B cell (primary cell): ENCODE measurements at regions not wholly inside any gene's neighbourhood (a gene's known extent, or its start where the extent isn't known, plus 50 kb on each side); places are given as distances from the start of the nearest gene placed in this dataset.

ENCODE experiments used
- ATAC-seq: fragments of 200-7000 bp; cut with Tn5 transposase; one replicate; pipeline ENCODE4 v1.10.0; 2021; ENCODE audit warnings: low read depth, mild to moderate bottlenecking, moderate number of reproducible peaks, moderate library complexity
- CTCF ChIA-PET: fragments of 350-600 bp; sonication (Branson Sonifier 250); formaldehyde crosslinking; loops from one replicate; lab custom pipeline; 2021; ENCODE audit warnings: antibody characterized with exemption, inconsistent platforms; lab: Charles Lee
- POLR2A ChIA-PET: fragments of 350-600 bp; sonication (Branson Sonifier 250); formaldehyde crosslinking; loops from one replicate; lab custom pipeline; 2021; ENCODE audit warnings: antibody characterized with exemption; lab: Charles Lee
- DNase-seq: peaks from one replicate; pipeline ENCODE4 v3.0.0; 2013
- H2AFZ ChIP-seq: 2 replicates; pipeline ENCODE4 v1.6.1; 2012; ENCODE audit warnings: mild to moderate bottlenecking, low read depth, low read length; ENCODE audit not compliant: insufficient read depth, poor library complexity, severe bottlenecking
- H3K27ac ChIP-seq, 2 donors: 1 replicate in 1 of 2; 2 replicates in 1 of 2; pipeline ENCODE4 v1.5.1; 2012 to 2013; ENCODE audit warnings: low read length in 2 of 2, mild to moderate bottlenecking in 2 of 2, moderate library complexity in 1 of 2
- H3K27me3 ChIP-seq, 4 experiments: fragments of 200-600 bp in 1 of 4; sonication (generic) in 1 of 4; replicated peaks in 1 of 4; 1 replicate in 2 of 4; 2 replicates in 2 of 4; pipeline versions ENCODE4 v1.6.1 to v1.7.0; 2013 to 2016; ENCODE audit warnings: low read length in 3 of 4, mild to moderate bottlenecking in 2 of 4, mixed read lengths in 1 of 4, moderate library complexity in 1 of 4; ENCODE audit not compliant: insufficient read depth in 4 of 4, control insufficient read depth in 3 of 4; ENCODE audit errors: control extremely low read depth in 1 of 4
- H3K36me3 ChIP-seq, 2 experiments: replicated peaks in 1 of 2; 1 replicate in 1 of 2; 2 replicates in 1 of 2; pipeline versions ENCODE4 v1.6.1 to v1.7.1; 2013; ENCODE audit warnings: low read length in 1 of 2; ENCODE audit not compliant: insufficient read depth in 2 of 2, control insufficient read depth in 1 of 2; ENCODE audit errors: control extremely low read depth in 1 of 2, extremely low read depth in 1 of 2
- H3K4me1 ChIP-seq, 2 donors: fragments of 200-600 bp in 1 of 2; sonication (generic) in 1 of 2; 1 replicate in 1 of 2; 2 replicates in 1 of 2; pipeline versions ENCODE4 v1.5.1 to v1.6.1; 2013 to 2017; ENCODE audit warnings: low read length in 2 of 2; ENCODE audit not compliant: control insufficient read depth in 2 of 2, insufficient read depth in 2 of 2
- H3K4me2 ChIP-seq: replicated peaks from 2 replicates; pipeline ENCODE3; 2012; ENCODE audit warnings: mild to moderate bottlenecking, low read depth, low read length; ENCODE audit not compliant: poor library complexity, severe bottlenecking
- H3K4me3 ChIP-seq, 5 experiments: fragments of 200-600 bp in 1 of 5; sonication (generic) in 1 of 5; 1 replicate in 3 of 5; 2 replicates in 2 of 5; pipeline versions ENCODE4 v1.5.1 to v1.7.0; 2011 to 2016; ENCODE audit warnings: low read length in 4 of 5, mild to moderate bottlenecking in 4 of 5, low read depth in 2 of 5, control low read depth in 1 of 5, moderate library complexity in 1 of 5; ENCODE audit not compliant: insufficient read depth in 1 of 5; ENCODE audit errors: control extremely low read depth in 1 of 5, extremely low read depth in 1 of 5
- H3K79me2 ChIP-seq: fragments of 200-600 bp; sonication (generic); one replicate; pipeline ENCODE4 v1.6.0; 2016; ENCODE audit warnings: low read length; ENCODE audit not compliant: control insufficient read depth, insufficient read depth
- H3K9ac ChIP-seq: fragments of 200-600 bp; sonication (generic); 2 replicates; pipeline ENCODE4 v1.6.1; 2017; ENCODE audit warnings: mild to moderate bottlenecking, low read length, moderate library complexity
- H3K9me3 ChIP-seq, 3 donors: one replicate each; pipeline versions ENCODE4 v1.6.1 to v1.7.1; 2013; ENCODE audit warnings: low read length in 2 of 3; ENCODE audit not compliant: control insufficient read depth in 2 of 3, insufficient read depth in 1 of 3; ENCODE audit errors: control extremely low read depth in 1 of 3
- H4K20me1 ChIP-seq: 2 replicates; pipeline ENCODE4 v1.6.0; 2012; ENCODE audit warnings: mild to moderate bottlenecking, low read length; ENCODE audit not compliant: insufficient read depth, control insufficient read depth, poor library complexity, severe bottlenecking
- H3K27ac Mint-ChIP-seq: one replicate; pipeline ENCODE4 v1.8.0; 2021; ENCODE audit warnings: mixed read lengths
- H3K27me3 Mint-ChIP-seq: one replicate; pipeline ENCODE4 v1.8.0; 2021; ENCODE audit warnings: mixed read lengths
- H3K4me1 Mint-ChIP-seq: one replicate; pipeline ENCODE4 v1.8.0; 2021; ENCODE audit warnings: mixed read lengths
- H3K4me3 Mint-ChIP-seq: one replicate; pipeline ENCODE4 v1.8.0; 2021; ENCODE audit warnings: mixed read lengths
- H3K9me3 Mint-ChIP-seq: one replicate; pipeline ENCODE4 v1.8.0; 2022; ENCODE audit warnings: mixed read lengths; ENCODE audit not compliant: insufficient read depth
- CTCF ChIP-seq: fragments of 200-600 bp; IDR thresholded peaks from one replicate; pipeline ENCODE4 v1.8.0; 2022; ENCODE audit warnings: antibody characterized with exemption, mild to moderate bottlenecking
- EZH2 ChIP-seq: IDR thresholded peaks from 2 replicates; pipeline ENCODE4 v1.6.1; 2012; ENCODE audit warnings: borderline replicate concordance, low read depth, mild to moderate bottlenecking, moderate library complexity, low read length; ENCODE audit not compliant: insufficient read depth, poor library complexity, severe bottlenecking
- WGBS: methylation state at CpG from one replicate; pipeline ENCODE4 v1.1.5; 2013; ENCODE audit warnings: missing lambda C conversion rate; ENCODE audit not compliant: insufficient coverage; 5-methylcytosine and 5-hydroxymethylcytosine counted together
- intact Hi-C: fragments of 100-400 bp; cut with micrococcal nuclease; formaldehyde crosslinking; loops from one replicate; pipeline ENCODE4 v1.10.0; 2022

- no peak overlapping the region for H3K27ac ChIP-seq
- peaks cover 6% of the 10 kb centered on the region for H3K9me3 Mint-ChIP-seq
- ChIA-PET POLR2A (interaction anchor here (0.8 kb wide), 1 partner anchor 708 kb away, joined by 4 read pairs; no protein-coding TSS in a partner anchor), CTCF (no interaction called here)
- no peak overlapping the region for H3K27ac Mint-ChIP-seq
- H3K4me3 Mint-ChIP-seq = no peak overlapping the region
- H3K9ac ChIP-seq = no peak overlapping the region
- 88% methylated on average over 1 of the region's 2 CpGs for WGBS
- no peak overlapping the region for H3K4me2 ChIP-seq
- no peaks in the 10 kb centered on the region for H3K27me3 Mint-ChIP-seq
- no peaks in the 10 kb centered on the region for H4K20me1 ChIP-seq
- DNase-seq = no peak
- peaks cover 0 to 2% (median 0%) of the 10 kb centered on the region in 3 donors for H3K9me3 ChIP-seq
- intact Hi-C loops = no loop called here
- TF ChIP-seq EZH2 (no peak), CTCF (no peak)
- no peak for ATAC-seq
- no peaks in the 10 kb centered on the region for H3K4me1 Mint-ChIP-seq
- no peaks in the 10 kb centered on the region for H3K36me3 ChIP-seq
- H3K4me1 ChIP-seq = no peaks in the 10 kb centered on the region
- H2AFZ ChIP-seq = no peak overlapping the region
- H3K27me3 ChIP-seq = no peaks in the 10 kb centered on the region
- no peaks in the 10 kb centered on the region for H3K79me2 ChIP-seq
- no peak overlapping the region for H3K4me3 ChIP-seq
These were observed 262.8 kb downstream of the SLC16A7 start for GRCh38 chr12:59858508-59859170.

- Histone ChIP-seq H3K36me3 (no peaks in the 10 kb centered on the region), H2AFZ (no peak overlapping the region), H3K27ac (no peak overlapping the region), H3K9me3 (peaks cover 0 to 2% (median 0%) of the 10 kb centered on the region in 3 donors), H3K79me2 (no peaks in the 10 kb centered on the region), H3K4me2 (no peak overlapping the region), H3K27me3 (no peaks in the 10 kb centered on the region), H3K4me3 (no peak overlapping the region), H4K20me1 (no peaks in the 10 kb centered on the region), H3K4me1 (no peaks in the 10 kb centered on the region), H3K9ac (no peak overlapping the region)
- peaks cover 6% of the 10 kb centered on the region for H3K9me3 Mint-ChIP-seq
- intact Hi-C loops = no loop called here
- H3K4me1 Mint-ChIP-seq = no peaks in the 10 kb centered on the region
- ChIA-PET POLR2A (interaction anchor here (0.8 kb wide), 1 partner anchor 709 kb away, joined by 4 read pairs; no protein-coding TSS in a partner anchor), CTCF (no interaction called here)
- TF ChIP-seq EZH2 (no peak), CTCF (no peak)
- no peak for DNase-seq
- no peak overlapping the region for H3K4me3 Mint-ChIP-seq
- H3K27me3 Mint-ChIP-seq = no peaks in the 10 kb centered on the region
- H3K27ac Mint-ChIP-seq = no peak overlapping the region
- no peak for ATAC-seq
- WGBS = no CpG with 5 or more reads among the region's 1 CpG
These were observed 263.3 kb downstream of the SLC16A7 start for GRCh38 chr12:59859171-59859510.
